ENCODE measurements at regions not wholly inside any gene's neighbourhood (a gene's known extent, or its start where the extent isn't known, plus 50 kb on each side); places are given as distances from the start of the nearest gene placed in this dataset.

DNA sequence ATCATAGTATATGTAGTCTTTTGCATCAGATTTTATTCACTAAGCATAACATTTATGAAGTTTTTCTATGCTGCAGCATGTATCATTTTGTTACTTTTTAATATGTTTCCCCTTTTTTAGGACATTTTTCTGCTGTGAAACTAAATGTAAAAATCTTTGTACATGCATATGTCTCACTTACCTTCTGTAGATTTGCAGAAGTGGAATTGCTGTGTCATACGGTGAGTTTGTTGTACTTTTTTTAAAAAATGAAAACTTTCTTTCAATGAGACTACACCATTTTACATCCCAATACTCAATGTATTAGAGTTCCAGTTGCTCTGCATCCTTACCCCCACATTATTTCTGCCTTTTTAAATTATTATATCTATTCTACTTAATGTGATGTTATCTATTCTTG, 868.9 kb downstream of the PDHA2 start:
- DNase-seq: no peak

DNA sequence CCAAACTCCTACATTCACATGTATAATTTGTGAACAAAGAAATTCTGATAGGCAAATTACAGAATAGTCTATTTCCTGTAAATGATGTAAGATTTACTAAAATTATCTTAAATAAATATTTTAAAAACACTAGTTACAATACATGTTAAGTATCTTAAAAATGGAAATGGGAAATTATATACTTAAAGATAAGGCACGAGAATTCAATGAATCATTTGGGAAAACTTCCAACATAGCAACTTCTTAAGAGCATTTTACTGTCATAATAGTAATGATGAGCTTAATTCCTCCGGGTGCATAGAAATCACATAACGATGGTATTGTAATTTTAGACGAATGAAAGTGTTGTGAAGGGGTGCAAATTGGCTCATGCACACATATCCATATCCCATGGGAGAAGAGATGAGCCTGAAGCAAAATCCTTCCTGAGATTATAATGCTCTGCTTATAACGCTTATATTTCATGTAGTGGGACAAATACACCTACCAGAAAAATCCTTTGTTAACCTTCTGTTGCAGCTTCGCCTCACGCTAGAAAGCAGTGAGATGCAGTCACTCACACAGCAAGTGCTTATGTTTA, 873.5 kb downstream of the PDHA2 start:
- no peak for DNase-seq

DNA sequence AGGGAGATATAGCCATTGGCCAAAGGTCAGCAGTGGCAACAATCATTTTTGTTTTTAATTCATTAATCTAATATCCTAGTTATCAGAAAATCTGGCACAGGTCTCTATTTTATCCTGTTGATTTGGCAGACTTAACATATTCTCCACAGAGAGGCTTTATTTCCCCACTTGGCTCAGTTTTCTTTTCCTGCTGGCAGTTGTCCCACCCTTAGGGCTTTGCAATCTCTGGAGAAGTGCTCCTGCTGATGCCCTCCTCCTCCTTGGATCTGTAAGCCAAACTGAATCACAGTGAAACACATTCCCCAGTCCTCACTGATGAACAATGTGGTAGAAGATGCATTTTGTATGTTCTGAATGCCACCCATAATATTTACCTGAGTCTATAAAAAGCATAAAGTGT, 889.7 kb downstream of the PDHA2 start:
- no peak for DNase-seq

DNA sequence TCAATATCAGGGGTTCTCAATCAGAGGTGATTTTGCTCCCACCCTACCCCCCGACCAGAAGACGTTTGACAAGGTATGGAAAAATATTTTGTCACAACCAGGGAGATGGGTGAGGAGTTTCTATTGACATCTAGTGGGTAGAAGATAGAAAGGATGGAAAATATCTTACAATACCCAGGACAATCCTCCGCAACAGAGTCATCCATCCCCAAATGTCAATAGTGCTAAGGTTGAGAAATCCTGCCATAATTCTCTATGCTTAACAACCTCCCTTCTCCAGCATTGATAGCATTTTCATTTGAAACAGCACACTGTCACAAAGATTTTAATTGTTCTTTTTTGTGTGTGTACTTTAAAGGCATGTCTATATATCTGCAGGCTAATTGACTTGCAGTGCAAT, 890.5 kb downstream of the PDHA2 start:
- no peak for DNase-seq

DNA sequence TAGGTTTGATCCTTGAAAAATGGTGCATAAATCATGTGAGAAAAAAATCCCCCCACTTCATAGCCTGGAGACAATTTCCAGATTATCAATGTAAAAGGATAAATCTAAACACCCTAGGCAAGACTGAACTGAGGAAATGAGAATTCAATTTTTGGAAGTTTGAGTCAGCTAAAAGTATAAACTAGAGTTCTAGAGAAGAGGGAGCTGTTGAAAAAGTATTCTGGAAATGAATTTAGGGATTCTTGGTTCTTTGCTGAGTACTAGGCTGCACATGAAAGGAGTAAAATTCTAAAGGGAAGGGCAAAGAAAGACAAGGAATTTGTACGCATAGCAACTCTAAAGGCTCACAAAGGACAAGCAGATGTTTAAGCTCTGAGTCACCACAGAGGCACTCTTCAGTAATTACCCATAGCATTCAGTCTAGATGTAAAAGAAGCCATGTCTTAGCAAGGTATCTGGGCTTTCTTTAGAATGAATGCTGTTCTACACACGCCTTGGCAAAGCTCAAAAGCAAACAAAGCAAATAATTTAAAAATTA, 896.5 kb downstream of the PDHA2 start:
- DNase-seq: no peak

DNA sequence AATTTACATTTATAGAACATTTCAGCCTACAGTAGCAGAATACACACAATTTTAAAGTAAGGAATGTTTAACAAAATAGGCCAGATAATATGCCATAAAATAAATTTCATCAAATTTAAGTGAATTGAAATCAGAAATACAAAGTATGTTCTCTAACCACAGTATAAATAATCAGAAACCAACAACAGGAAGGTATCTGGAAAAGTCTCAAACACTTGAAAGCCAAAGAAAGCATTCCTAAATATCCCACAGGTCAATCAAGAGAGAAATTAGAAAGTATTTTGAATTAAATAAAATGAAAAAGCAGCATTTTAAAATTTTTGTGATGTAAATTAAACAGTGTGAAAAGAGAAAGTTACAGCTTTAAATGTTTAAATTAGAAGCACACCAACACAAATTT, 899.2 kb downstream of the PDHA2 start:
- DNase-seq: no peak

DNA sequence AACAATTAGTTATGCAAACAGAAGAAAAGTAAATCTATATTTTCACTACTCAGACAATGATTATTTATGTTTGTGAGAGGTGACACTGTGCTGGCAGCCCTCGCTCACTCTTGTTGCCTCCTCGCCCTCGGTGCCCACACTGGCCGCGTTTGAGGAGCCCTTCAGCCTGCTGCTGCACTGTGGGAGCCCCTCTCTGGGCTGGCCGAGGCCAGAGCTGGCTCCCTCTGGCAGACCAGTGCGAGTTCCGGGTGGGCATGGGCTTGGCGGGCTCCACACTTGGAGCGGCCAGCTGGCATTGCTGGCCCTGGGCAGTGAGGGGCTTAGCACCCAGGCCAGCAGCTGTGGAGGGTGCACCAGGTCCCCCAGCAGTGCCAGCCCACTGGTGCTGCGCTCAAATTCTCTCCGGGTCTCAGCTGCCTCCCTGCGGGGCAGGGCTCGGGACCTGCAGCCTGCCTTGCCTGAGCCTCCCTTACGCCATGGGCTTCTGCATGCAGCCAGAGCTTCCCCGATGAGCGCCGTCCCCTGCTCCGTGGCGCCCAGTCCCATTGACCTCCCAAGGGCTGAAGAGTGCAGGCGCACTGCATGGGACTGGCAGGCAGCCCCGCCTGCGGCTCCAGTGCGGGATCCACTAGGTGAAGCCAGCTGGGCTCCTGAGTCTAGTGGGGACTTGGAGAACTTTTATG, 902.6 kb downstream of the PDHA2 start:
- no peak for DNase-seq

DNA sequence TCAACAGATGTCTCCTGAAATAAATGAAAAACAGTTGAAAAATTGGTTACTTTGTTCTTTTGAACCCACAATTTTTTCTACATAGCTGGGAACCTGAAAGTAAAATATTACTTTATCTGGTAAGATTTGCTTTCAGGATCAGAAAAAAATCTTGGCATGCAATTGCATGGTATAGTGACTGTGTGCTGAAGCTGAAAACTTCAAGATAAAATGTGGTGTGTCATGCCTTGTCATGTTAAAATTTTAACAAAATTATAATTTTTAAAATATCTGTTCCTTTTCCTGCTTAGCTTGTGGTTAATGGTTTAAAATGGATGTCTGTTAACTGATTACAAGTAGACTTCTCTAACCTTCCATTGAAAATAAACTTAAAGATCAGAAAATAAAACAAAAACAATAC, 904.8 kb downstream of the PDHA2 start:
- DNase-seq: no peak

DNA sequence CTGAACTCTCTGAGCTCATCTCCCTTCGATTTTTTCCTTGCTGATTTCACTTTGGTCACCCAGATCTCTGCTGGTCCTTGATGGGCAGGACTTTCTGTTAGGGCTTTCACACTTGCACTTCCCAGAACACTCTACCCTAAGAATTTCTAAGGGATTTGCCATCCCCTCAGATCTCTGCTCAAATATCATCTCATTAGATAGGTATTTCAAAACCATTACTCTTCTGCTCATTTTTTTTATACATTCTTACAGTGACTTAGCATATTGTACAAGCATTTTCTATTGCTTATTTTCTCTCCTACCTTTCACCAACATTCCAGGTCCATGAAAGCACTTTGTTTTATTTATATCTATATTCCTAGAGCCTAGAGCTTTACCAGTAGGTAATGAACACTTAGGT, 913.3 kb downstream of the PDHA2 start:
- no peak for DNase-seq

DNA sequence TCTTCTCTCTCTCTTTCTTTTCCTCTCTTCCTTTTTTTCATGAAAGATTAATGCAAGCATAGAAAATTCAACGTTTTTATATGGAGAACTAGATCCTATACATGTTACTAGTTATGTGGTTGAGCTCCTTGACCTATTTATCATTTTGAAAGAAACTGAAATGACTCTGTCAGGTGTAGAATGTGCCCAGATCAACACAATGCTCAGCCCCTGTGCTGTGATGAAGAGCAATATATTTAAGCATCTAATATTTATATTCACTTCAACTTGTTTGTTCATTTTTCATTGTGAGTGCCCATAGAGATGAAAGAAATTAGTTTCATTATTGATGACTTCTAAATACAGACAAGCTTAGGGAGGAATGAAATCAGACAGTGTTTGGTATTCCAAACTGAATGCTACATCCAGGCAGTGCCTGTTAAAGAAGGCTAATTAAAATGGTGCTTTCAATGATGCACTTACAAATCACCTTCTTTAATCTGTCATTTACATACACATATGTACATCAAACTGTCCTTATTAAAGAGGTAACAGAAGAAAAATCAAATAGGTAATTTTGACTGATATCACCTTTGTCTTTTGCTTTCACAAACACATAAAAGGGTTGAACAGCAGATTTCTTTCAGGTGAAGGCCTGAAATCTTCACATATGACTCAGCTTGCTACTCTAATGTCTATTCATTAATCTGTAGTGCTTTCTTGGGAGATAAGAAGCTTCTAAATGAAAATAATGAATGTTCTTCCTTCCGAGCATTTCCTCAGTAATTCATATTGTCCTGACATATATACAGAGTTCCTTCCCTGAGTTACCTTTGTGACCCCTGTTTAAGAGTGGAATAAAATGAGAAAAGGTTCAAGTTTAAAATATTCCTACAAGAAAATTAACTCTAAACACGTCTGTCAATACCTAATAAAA, 915.9 kb downstream of the PDHA2 start:
- DNase-seq: no peak

DNA sequence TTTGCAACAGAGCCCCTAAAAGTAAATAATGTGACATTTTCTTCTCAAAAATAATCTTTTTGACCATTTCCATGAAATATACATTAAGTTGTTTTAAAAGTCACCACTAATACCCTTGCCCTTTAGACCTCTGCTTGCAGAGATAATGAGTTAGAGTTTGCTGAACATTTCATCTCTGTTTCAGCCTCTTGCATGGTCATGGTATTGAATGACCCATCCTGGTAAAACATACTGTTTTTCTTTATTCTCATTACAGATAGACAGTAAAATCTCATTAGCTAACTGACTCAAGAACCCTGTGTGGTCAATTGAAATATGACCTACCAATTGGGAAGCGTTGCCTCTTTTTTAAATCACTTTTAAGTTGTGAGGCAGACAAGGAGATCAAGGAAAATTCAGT, 916.7 kb downstream of the PDHA2 start:
- no peak for DNase-seq

DNA sequence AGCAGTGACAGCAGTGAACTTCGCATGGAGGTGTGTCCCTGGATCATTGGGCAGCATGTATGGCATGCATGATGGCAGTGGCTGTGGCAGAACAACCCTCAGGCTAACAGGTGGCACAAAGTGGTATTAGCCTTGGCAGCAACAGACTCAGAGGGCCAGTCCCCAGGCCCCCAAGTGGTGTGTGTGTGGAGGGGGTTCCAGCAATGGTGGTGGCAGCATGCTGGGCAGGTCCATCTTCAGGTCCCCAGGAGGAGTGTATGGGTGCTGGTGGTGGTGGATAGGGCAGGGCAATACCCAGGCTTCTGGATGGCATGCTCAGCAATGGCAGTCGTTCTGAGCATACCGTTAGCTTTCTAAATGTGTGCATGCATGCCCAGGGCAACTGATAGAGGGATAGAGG, 923.7 kb downstream of the PDHA2 start:
- DNase-seq: no peak

DNA sequence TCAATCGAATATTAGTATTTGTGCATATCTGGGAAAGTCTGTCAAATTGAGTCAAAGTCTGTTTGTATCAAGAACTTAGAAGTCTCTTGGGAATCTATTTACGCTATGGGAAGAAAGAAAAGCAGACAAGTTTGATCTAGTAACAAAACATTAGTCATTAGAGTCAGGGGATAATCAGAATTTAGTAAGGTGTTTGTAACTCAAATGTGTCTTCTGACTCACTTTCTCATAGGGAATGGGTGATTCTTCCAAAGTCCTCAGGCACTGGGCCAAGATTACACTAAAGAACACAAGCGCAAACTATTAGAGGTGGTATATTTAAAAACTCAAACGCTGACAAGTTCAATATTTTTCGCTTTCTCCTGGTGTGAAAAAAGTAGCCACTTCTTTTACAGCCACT, 926.5 kb downstream of the PDHA2 start:
- no peak for DNase-seq

DNA sequence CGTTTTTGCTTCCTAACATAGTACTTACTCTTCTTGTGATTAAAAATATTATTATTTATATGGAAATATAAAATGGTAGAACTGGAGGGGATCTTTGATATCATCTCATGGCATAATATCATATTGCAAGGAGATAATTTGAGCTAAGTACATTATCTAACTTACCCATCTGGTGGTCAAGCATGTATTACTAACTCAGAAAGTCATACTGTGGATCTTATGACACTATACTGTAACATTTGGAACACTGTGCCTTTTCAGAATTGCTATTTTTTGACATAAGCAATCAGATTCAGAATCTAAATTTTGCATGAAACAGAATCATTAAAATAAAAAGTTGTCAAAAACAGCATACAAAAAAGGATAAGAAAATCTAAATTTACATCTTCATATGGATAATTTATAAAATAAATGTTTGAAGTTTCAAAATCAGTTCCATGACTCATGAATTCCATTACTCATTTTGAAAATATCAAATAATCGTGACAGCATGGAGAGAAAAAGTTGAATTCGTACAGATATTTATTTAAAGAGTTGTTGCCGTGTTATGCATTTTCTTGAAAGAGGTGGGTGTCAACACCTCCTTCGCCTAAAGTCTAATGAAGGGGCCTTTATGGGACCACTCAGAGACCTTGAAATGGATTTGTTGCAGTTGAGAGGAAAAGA, 928.1 kb downstream of the PDHA2 start:
- DNase-seq: no peak

DNA sequence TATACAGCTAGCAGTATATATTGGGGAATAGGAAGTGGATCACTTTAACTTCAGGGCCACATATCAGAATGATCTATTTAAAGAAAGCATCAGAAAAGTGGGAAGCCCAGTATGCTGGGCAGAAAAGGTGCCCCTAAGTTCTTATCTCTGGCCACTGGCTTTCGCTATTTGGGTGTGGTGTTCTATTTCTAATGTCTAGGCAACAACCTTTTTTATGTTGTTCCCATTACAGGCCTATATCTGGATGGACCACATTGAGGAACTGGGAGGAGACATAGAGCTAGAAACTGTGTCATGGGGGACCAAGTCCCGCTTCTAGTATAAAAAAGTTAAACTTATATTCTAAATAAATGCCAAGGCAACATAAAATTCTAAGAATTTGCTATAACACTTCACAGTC, 935.6 kb downstream of the PDHA2 start:
- no peak for DNase-seq

DNA sequence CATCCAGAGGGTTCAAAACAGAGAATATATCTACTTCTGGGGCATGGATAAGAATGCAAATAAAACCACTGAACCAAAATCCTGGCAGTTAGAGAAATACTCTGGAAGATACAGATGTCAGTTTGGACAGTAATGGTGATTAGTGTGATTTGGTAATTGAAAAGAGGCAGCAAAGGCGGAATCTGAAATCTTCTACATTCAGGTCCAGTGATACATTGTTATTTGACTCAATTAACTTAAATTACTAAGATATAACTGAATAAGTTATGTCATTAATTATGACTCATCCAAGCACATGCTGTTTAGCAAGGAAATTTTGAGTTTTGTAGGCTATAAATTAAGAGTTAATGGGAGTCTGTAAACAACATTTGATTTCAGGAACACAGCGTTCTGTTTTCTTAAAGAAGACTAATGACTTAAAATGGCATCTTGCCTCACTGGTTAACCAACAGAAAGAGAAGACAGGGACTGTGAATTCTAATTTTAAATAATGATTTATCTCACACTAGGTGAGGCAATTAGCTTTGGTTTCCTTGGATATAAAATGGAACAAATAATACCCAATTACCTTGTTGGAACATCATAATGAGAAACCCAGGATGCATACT, 937.1 kb downstream of the PDHA2 start:
- no peak for DNase-seq

DNA sequence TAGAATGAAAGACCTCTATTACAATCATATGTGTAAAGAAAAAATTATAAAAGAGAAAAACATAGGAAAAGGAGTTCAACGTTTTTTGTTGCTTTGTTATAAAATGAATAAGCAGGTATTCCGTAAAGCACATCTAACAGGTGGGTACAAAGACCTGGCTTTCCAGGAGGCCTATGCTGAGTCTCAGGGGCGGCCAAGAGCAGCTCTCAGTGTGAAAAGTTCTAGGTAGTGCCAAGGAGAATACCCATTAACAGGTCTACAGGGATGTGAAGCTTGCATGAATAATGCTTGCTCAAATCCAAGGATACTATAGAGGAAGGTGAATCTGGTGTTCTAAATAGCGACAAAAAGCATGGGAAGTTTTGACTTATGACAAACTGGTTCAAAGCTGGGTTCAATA, 944.4 kb downstream of the PDHA2 start:
- no peak for DNase-seq

DNA sequence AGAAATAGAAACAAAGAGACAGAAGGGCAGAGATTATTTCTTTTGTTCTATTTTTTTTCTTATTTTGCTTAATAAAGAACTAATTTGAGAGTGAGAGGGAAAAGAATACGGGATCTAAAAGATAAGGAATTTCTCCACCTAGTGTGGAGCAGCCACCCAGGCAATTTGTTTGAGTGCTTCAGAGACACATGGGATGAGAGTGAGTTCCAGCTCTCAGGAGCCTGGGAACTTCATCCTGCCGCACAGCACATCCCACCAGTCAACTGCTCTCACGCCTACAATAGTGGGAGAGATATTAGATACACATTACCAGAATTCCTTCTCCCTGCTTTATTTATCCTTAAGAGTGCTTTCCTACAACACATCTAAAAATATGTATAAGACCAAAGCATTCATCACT, 946.4 kb downstream of the PDHA2 start:
- no peak for DNase-seq

DNA sequence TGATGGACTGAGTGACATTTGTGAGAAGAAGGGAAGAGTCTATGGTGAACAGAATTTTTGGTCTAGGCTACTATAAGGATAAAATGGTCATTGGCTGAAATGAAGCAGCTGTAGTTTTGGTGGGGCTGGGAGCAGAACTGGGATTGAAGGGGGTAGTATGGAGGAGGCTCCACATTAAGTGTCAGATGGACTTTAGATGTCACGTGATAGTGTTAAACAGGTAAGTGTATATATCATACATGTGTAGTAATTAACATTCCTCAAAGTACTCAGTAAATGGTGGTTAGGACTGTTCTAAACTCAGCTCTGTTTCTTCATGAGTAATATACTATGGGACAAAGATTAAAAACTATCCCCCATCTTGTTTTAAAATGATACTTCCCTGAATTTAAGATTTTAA, 947.9 kb downstream of the PDHA2 start:
- DNase-seq: no peak

DNA sequence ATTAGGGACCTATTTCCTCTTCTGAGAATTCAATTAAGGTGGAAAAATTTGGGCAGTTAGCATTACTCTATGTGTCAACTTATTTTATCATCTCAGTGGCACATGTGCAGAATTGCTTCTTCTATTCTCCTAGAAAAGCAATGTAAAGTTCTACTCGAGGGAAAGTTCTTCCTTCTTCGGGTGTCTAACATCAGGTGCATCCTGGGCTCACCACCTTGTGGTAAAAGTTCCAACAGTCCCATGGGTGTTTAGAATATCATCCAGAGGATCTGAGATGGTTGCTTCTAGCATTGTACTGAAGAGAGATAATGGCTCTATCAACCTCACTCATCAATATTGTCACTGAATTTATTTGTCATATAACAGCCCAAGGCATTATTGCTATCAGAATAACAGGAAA, 969.7 kb downstream of the PDHA2 start:
- no peak for DNase-seq

DNA sequence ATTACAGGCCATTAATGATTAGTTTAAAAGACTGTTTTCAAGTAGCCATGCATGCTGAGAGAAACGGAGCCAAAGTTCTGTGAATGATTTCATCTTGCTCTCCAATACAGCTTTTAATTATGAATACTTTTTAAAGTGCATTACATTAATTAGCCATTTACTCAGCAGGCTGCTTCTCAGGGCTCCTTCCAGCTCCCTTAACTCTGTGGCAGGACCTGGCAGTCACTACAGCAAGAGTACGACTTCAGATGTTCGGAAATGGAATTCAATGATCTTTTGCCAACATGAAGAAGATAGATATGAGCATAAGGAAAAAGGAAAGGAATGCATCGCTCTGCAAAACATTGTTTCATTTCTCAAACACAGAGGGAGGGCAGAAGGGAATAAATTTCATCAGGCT, 987.2 kb downstream of the PDHA2 start:
- DNase-seq: no peak

DNA sequence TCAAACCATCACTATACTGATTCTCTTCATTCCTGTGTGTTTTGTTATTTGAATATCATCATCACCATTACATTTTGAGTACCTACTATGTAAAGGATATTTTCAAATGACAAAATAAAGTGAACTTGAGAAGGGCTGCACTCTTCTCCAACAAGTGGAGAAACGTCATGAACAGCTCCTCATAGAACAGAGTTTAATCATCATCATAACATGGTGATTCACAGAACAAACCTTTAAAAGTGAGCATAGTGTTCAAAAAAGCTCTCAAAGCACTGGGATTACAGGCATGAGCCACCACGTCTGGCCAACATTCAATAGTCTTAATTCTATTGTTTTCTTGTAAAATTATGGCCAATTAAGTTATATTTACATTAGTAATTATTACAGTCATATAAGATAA, 993.9 kb downstream of the PDHA2 start:
- DNase-seq: no peak

DNA sequence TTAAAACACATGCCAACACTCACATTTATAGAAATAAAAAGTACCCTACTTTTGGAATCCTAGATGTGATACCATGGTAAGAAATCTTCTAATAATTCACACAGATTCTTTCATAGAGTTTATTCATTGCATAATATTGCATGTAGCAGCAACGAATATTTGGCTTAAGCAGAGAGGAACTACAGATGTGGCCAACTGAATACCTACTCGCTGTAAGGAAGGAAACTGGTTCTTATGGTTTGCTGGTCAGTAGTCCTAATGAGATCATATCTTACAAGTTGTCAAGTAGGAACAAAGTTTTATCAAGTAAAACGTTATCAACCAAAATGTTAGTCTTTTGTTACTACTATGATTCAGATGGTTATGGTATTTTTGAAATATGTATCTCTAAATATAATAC, 996.1 kb downstream of the PDHA2 start:
- no peak for DNase-seq
